ENCODE measurements at regions not wholly inside any gene's neighbourhood (a gene's known extent, or its start where the extent isn't known, plus 50 kb on each side); places are given as distances from the start of the nearest gene placed in this dataset.
"Not testable (repeated sequence)": the region's sequence is repeated elsewhere in the genome, so short reads cannot be mapped to it uniquely, and the experiment has no call there.

DNA sequence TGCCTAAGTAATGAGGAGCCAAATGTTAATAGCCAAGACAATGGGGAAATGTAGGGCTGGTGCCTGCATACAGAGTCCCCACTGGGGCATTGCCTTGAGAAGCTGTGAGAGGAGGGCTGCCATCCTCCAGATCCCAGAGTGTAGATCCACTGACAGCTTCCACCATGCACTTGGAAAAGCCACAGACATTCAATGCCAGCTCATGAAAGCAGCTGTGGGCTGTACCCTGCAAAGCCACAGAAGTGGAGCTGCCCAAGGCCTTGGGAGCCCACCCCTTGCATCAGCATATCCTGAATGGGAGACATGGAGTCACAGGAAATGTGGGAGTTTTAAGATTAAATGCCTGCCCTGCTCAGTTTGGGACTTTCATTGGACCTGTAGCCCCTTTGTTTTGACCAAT is 244.7 kb downstream of the BTG1 start:
- no peak for FAIRE-seq
- no peak for DNase-seq (ENCODE audit: extremely low spot score, insufficient read length, low read depth)

GRCh38 chr12:91899056-91899455 is 246.6 kb downstream of the BTG1 start:
- DNase-seq (ENCODE audit: extremely low spot score, insufficient read length, low read depth) = no peak
- no peak for FAIRE-seq

- no peak for FAIRE-seq
These were observed 248.6 kb downstream of the BTG1 start for GRCh38 chr12:91897025-91897515.

DNA sequence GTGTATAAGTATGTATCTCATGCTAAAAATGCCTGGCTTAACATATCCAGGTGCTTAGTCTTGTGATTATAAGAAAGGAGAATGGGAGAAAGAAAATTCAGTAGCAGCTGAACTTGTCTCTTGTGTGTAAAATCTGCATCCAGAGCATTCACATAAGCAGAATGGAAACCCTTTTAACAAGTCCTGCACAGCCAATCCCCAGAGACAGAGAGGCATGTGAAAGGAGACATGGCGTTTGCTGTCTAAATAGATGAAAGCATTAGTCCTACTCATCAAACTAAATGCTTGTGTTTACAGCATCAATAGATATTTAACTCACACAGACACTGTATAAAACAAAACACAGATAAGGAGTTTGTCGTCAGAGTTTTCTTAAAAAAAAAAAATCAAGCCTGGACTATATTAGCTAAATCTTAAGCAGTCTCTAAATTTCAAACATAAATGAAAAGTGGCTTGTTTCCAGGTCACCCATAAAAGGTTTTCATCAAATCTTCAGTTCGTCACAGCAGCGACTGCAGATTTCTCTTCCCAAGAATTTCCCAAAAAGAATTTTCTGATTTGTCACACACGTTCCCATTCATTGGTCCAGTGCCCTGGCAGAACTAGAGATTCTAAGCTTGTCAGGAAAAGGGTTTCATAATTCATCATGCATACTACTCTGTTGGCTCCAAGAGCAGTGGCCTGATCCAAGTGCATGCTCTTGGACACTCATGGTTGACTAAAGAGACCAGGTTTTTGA is 249.2 kb downstream of the BTG1 start:
- FAIRE-seq = no peak

More at GRCh38 chr12:91897025-91897515, 248.6 kb downstream of the BTG1 start:
- no peak for DNase-seq (ENCODE audit: extremely low spot score, insufficient read length, low read depth)

GRCh38 chr12:91894911-91895310 is 250.7 kb downstream of the BTG1 start:
- DNase-seq (ENCODE audit: extremely low spot score, insufficient read length, low read depth) (no peak), FAIRE-seq (no peak)

More for the DNA sequence above, 249.2 kb downstream of the BTG1 start:
- no peak for DNase-seq (ENCODE audit: extremely low spot score, insufficient read length, low read depth)

GRCh38 chr12:91893476-91893875 is 252.2 kb downstream of the BTG1 start:
- DNase-seq (ENCODE audit: extremely low spot score, insufficient read length, low read depth) (no peak), FAIRE-seq (no peak)

GRCh38 chr12:91892081-91892855 is 253.4 kb downstream of the BTG1 start:
- FAIRE-seq (no peak), DNase-seq (ENCODE audit: extremely low spot score, insufficient read length, low read depth) (no peak)

- DNase-seq (ENCODE audit: extremely low spot score, insufficient read length, low read depth) (no peak), FAIRE-seq (no peak)
These were observed 254.9 kb downstream of the BTG1 start for GRCh38 chr12:91890742-91891141.

GRCh38 chr12:91889910-91890309 is 255.7 kb downstream of the BTG1 start:
- no peak for FAIRE-seq
- no peak for DNase-seq (ENCODE audit: extremely low spot score, insufficient read length, low read depth)

DNA sequence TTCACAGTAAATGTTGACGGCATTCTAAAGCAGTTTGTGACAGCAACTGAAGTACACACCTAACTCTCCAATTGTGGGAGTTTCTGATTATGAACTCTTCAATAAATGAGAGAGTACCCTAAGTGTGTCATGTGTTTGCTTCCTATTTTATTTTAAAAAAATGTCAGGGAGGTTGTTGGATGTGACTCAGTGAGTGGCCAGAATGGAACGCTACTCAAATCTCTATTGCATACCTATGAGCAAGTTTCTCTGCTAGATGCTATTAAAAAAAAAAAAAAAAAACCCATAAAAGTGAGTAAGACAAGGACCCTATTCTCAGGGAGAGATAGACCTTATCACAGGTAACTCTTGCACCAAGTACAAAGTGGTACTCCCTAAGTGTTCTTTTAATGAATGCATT is 256.6 kb downstream of the BTG1 start:
- DNase-seq (ENCODE audit: extremely low spot score, insufficient read length, low read depth) (no peak), FAIRE-seq (no peak)

- no peak for DNase-seq (ENCODE audit: extremely low spot score, insufficient read length, low read depth)
These were observed 257.7 kb downstream of the BTG1 start for GRCh38 chr12:91887957-91888356.

GRCh38 chr12:91885851-91886731 is 259.6 kb downstream of the BTG1 start:
- FAIRE-seq (no peak), DNase-seq (ENCODE audit: extremely low spot score, insufficient read length, low read depth) (no peak)

More at GRCh38 chr12:91887957-91888356, 257.7 kb downstream of the BTG1 start:
- FAIRE-seq = no peak

GRCh38 chr12:91884230-91884629 is 261.4 kb downstream of the BTG1 start:
- FAIRE-seq (no peak), DNase-seq (ENCODE audit: extremely low spot score, insufficient read length, low read depth) (no peak)

GRCh38 chr12:91883811-91884210 is 261.8 kb downstream of the BTG1 start:
- FAIRE-seq = no peak

GRCh38 chr12:91882910-91883309 is 262.7 kb downstream of the BTG1 start:
- DNase-seq (ENCODE audit: extremely low spot score, insufficient read length, low read depth) = no peak
- FAIRE-seq = no peak

More at GRCh38 chr12:91883811-91884210, 261.8 kb downstream of the BTG1 start:
- DNase-seq (ENCODE audit: extremely low spot score, insufficient read length, low read depth) = no peak

DNA sequence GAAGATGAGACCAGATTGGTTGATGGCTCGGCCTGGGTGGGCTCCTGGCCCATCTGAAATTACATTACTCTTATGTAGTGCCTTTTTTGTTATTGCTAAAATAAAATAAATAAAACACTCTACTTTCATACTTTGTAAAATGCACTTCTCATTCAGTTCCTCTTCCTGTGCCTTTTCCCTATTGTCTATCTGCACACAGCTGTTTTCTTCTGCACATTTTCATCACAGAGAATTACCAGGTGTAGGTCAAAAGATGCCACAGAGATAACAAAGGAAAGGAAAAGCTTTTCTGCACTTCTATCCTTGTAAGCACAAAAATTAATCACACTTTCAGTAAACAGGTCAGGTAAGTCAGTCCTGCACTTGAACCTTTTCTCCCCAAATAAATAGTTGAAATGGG is 265.1 kb downstream of the BTG1 start:
- no peak for FAIRE-seq
- DNase-seq (ENCODE audit: extremely low spot score, insufficient read length, low read depth) = no peak

DNA sequence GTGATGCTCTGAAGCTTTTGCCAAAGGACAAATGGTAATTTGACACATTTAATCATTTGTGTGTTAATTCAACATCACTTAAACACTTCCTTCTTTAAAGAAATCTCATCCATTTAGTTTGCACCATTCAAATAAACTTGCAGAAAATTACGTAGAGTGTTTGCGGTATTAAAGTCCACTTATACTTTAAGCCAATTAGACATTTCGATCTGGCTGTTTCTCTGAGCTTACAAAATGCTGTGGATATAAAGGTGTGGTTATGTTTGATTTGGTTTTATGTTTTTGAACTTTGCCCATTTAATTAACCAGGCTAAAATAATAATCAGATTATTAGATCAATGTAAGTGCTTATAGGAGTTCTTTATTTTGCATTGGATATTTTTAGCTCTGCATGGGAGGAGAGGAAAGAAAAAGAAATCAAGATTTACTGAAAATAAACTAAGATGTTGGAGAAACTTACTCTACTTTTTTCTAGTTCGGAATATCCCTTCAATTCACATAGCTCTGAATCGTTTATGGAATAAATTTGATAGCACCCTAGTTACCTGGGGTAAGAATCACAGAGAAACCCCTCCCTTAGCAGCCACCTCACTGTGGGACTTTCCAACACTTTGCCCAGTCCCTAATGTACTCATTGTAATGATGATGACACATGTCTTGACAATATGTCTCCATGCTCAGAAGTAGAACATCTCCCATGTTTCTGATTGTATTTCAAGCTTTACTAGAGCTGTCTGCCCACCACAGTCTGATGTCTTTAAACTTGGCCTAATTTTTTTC is 268.0 kb downstream of the BTG1 start:
- DNase-seq (ENCODE audit: extremely low spot score, insufficient read length, low read depth) (no peak), FAIRE-seq (peak; percentile 21)

DNA sequence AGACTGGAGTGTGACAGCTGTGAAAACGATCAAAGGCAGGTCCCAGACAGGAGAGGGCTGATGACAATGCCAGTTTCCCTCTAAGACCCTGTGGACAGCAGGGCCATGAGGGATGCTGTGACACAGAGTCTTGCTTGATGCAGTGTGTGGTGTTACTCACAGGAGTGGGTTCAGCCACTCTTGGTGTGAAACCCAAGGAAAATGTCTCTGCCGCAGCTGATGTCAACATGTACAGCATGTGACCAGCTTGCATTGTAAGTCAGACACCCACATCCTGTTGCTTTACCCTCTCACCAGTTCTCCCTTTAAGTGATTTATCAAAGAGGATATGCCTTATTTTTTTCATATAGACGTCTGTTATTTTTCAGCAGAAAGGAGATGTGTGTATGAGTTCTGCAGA is 268.6 kb downstream of the BTG1 start:
- no peak for DNase-seq (ENCODE audit: extremely low spot score, insufficient read length, low read depth)
- peak; percentile 60 for FAIRE-seq

DNA sequence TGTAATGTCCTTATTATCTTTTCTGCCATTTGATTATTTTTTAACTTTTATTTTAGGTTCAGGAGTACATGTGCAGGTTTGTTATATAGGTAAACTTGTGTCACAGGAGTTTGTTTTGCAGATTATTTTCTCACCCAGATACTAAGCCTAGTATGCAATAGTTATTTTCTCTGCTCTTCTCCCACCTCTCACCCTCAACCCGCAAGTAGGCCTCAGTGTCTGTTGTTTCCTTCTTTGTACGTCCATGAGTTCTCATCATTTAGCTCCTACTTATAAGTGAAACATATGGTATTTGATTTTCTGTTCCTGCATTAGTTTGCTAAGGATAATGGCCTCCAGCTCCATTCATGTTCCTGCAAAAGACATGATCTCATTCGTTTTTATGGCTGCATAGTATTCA is 270.0 kb downstream of the BTG1 start:
- FAIRE-seq; DNase-seq (ENCODE audit: extremely low spot score, insufficient read length, low read depth): not testable (repeated sequence)
